HUES48 (cell line): ENCODE measurements at regions not wholly inside any gene's neighbourhood (a gene's known extent, or its start where the extent isn't known, plus 50 kb on each side); places are given as distances from the start of the nearest gene placed in this dataset.

Experiments used
- H3K27ac ChIP-seq: one replicate; pipeline ENCODE4 v1.7.0; 2013; ENCODE audit warnings: low read depth, low read length, inconsistent platforms
- H3K27me3 ChIP-seq: 2 replicates; pipeline ENCODE4 v1.6.1; 2013; ENCODE audit warnings: mild to moderate bottlenecking, low read length; ENCODE audit not compliant: control insufficient read depth, insufficient read depth
- H3K36me3 ChIP-seq: 2 replicates; pipeline ENCODE4 v1.6.1; 2013; ENCODE audit warnings: low read length; ENCODE audit not compliant: control insufficient read depth, insufficient read depth
- H3K4me1 ChIP-seq: 2 replicates; pipeline ENCODE4 v1.6.1; 2013; ENCODE audit warnings: mild to moderate bottlenecking, low read length; ENCODE audit not compliant: control insufficient read depth, insufficient read depth
- H3K4me3 ChIP-seq: 2 replicates; pipeline ENCODE4 v1.5.1; 2013; ENCODE audit warnings: mild to moderate bottlenecking, low read depth, low read length
- H3K9ac ChIP-seq: 2 replicates; pipeline ENCODE4 v1.6.1; 2013; ENCODE audit warnings: mild to moderate bottlenecking, low read depth, low read length, moderate library complexity
- H3K9me3 ChIP-seq: 2 replicates; pipeline ENCODE4 v1.6.1; 2013; ENCODE audit warnings: low read length; ENCODE audit not compliant: control insufficient read depth, insufficient read depth

- no peak overlapping the region for H3K27ac ChIP-seq
- peaks cover 6% of the 10 kb centered on the region; the same call in 1 of the 2 replicates for H3K4me1 ChIP-seq
- no peaks in the 10 kb centered on the region for H3K27me3 ChIP-seq
- H3K9me3 ChIP-seq, result no peaks in the 10 kb centered on the region
- no peaks in the 10 kb centered on the region for H3K36me3 ChIP-seq
- no peak overlapping the region for H3K9ac ChIP-seq
- no peak overlapping the region for H3K4me3 ChIP-seq
Observed at GRCh38 chr6:126175251-126175650, 164.7 kb upstream of the CENPW start.

DNA sequence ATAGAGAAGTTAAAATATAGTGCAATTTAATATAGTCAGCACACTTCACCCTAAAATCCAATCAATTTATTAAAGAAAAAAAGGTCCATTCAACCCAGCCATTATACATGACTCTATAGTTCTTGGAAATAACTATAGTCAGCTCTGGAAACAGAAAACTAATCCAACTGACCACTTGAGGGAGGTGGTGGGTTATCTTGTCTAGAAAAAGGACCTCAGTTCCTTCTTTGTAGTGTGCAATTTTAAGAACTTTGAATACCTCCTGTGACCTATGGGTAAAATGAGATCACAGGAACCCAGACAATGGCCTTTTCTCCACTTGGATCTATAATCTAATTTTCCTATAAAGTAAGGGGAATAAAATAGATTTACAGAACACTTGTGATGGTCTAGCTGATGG lies 163.6 kb upstream of the CENPW start:
- Histone ChIP-seq H3K9ac (no peak overlapping the region), H3K4me1 (peaks cover 11% of the 10 kb centered on the region), H3K27ac (no peak overlapping the region)

GRCh38 chr6:126180585-126180984 lies 159.3 kb upstream of the CENPW start:
- no peaks in the 10 kb centered on the region for H3K27me3 ChIP-seq
- peaks cover 28% of the 10 kb centered on the region for H3K4me1 ChIP-seq
- peak overlapping the region; percentile 30; the same call in 1 of the 2 replicates for H3K9ac ChIP-seq
- no peaks in the 10 kb centered on the region for H3K9me3 ChIP-seq
- H3K4me3 ChIP-seq, result no peak overlapping the region
- H3K36me3 ChIP-seq, result no peaks in the 10 kb centered on the region
- H3K27ac ChIP-seq, result peak overlapping the region; percentile 90

More for the DNA sequence above, 163.6 kb upstream of the CENPW start:
- H3K27me3 ChIP-seq, result no peaks in the 10 kb centered on the region
- H3K4me3 ChIP-seq, result no peak overlapping the region
- H3K9me3 ChIP-seq, result no peaks in the 10 kb centered on the region
- H3K36me3 ChIP-seq, result no peaks in the 10 kb centered on the region

- Histone ChIP-seq H3K27ac (peak overlapping the region; percentile 90), H3K9ac (peak overlapping the region; percentile 30; the same call in 1 of the 2 replicates), H3K9me3 (no peaks in the 10 kb centered on the region), H3K4me3 (no peak overlapping the region; the same call in 1 of the 2 replicates), H3K4me1 (peaks cover 28% of the 10 kb centered on the region), H3K36me3 (no peaks in the 10 kb centered on the region), H3K27me3 (no peaks in the 10 kb centered on the region)
Observed at GRCh38 chr6:126181173-126181741, 158.7 kb upstream of the CENPW start.

GRCh38 chr6:126181890-126182289 lies 158.0 kb upstream of the CENPW start:
- no peaks in the 10 kb centered on the region for H3K9me3 ChIP-seq
- H3K36me3 ChIP-seq, result no peaks in the 10 kb centered on the region
- H3K4me1 ChIP-seq, result peaks cover 28% of the 10 kb centered on the region
- peak overlapping the region; percentile 90 for H3K27ac ChIP-seq
- H3K27me3 ChIP-seq, result no peaks in the 10 kb centered on the region
- H3K9ac ChIP-seq, result no peak overlapping the region
- no peak overlapping the region for H3K4me3 ChIP-seq

GRCh38 chr6:126182650-126183311 lies 157.1 kb upstream of the CENPW start:
- H3K4me3 ChIP-seq, result no peak overlapping the region
- no peaks in the 10 kb centered on the region for H3K9me3 ChIP-seq
- peaks cover 28% of the 10 kb centered on the region for H3K4me1 ChIP-seq
- H3K27me3 ChIP-seq, result no peaks in the 10 kb centered on the region
- no peak overlapping the region for H3K9ac ChIP-seq
- no peaks in the 10 kb centered on the region for H3K36me3 ChIP-seq
- no peak overlapping the region for H3K27ac ChIP-seq

GRCh38 chr6:126185774-126186173 lies 154.1 kb upstream of the CENPW start:
- peaks cover 22% of the 10 kb centered on the region for H3K4me1 ChIP-seq
- no peaks in the 10 kb centered on the region for H3K27me3 ChIP-seq
- no peaks in the 10 kb centered on the region for H3K36me3 ChIP-seq
- no peaks in the 10 kb centered on the region for H3K9me3 ChIP-seq
- H3K27ac ChIP-seq, result no peak overlapping the region
- H3K9ac ChIP-seq, result no peak overlapping the region
- no peak overlapping the region for H3K4me3 ChIP-seq

- no peaks in the 10 kb centered on the region for H3K9me3 ChIP-seq
- H3K36me3 ChIP-seq, result no peaks in the 10 kb centered on the region
- H3K27me3 ChIP-seq, result no peaks in the 10 kb centered on the region
- H3K9ac ChIP-seq, result no peak overlapping the region
- no peak overlapping the region for H3K27ac ChIP-seq
- no peaks in the 10 kb centered on the region for H3K4me1 ChIP-seq
- H3K4me3 ChIP-seq, result no peak overlapping the region
Observed at GRCh38 chr6:126188279-126188909, 151.5 kb upstream of the CENPW start.

DNA sequence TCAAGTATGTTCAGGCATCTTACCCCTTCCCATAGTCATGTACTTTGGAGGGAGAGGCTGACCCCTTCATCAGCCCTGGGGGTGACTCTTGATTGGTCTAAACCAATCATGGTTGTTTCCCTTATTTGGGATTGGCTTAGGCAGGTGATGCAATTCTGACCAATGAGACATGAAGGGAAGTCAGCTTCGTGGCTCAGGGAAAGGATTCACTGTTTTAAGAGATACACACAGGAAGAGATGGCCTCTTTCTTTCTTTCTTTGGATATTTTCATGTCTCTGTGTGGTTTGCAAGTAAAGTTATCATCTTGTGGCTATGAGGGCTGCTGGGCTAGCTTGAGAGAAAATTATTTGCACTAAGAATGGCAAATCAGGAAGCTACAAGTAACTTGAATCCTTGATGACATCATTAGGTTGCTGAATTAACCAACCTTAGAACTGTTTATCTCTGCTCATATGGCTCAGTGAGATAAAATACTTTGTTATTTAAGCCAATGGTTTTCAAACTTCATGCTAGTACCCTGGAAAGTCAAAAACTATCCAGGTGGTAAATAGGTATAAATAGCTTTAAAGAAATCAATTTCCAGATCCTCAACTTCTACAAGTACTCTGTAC lies 144.2 kb upstream of the CENPW start:
- H3K9ac ChIP-seq, result no peak overlapping the region
- H3K27ac ChIP-seq, result no peak overlapping the region
- H3K9me3 ChIP-seq, result no peaks in the 10 kb centered on the region
- H3K4me3 ChIP-seq, result no peak overlapping the region
- no peaks in the 10 kb centered on the region for H3K36me3 ChIP-seq
- H3K27me3 ChIP-seq, result no peaks in the 10 kb centered on the region
- H3K4me1 ChIP-seq, result peaks cover 2% of the 10 kb centered on the region; the same call in 1 of the 2 replicates

DNA sequence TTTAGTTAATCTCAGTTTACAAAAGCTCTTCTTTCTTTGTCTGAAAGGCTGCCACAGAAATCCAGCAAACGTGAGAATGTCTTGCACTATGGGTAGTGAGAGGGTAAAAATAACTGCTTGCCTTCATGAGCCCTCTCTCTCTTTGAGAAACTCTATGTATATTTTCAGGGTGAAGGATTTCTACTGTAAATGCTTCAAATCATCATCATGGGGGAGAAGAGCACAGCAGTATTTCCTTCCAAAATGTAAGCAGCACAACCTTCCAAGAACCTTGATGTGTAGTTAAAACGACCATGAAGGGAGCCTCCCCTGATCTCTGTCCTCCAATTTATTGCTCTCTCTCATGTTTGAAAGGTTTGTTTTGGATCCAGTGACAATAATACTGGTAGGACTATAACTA lies 141.3 kb upstream of the CENPW start:
- peaks cover 2% of the 10 kb centered on the region; the same call in 1 of the 2 replicates for H3K4me1 ChIP-seq
- H3K27ac ChIP-seq, result no peak overlapping the region
- H3K36me3 ChIP-seq, result no peaks in the 10 kb centered on the region
- no peak overlapping the region for H3K9ac ChIP-seq
- no peaks in the 10 kb centered on the region for H3K9me3 ChIP-seq
- no peaks in the 10 kb centered on the region for H3K27me3 ChIP-seq
- H3K4me3 ChIP-seq, result no peak overlapping the region

- Histone ChIP-seq H3K27me3 (no peaks in the 10 kb centered on the region), H3K4me3 (no peak overlapping the region), H3K36me3 (no peaks in the 10 kb centered on the region), H3K9ac (no peak overlapping the region), H3K9me3 (no peaks in the 10 kb centered on the region), H3K4me1 (peaks cover 2% of the 10 kb centered on the region; the same call in 1 of the 2 replicates), H3K27ac (no peak overlapping the region)
Observed at GRCh38 chr6:126199466-126199865, 140.4 kb upstream of the CENPW start.
